ENCODE measurements at regions not wholly inside any gene's neighbourhood (a gene's known extent, or its start where the extent isn't known, plus 50 kb on each side); places are given as distances from the start of the nearest gene placed in this dataset.

DNA sequence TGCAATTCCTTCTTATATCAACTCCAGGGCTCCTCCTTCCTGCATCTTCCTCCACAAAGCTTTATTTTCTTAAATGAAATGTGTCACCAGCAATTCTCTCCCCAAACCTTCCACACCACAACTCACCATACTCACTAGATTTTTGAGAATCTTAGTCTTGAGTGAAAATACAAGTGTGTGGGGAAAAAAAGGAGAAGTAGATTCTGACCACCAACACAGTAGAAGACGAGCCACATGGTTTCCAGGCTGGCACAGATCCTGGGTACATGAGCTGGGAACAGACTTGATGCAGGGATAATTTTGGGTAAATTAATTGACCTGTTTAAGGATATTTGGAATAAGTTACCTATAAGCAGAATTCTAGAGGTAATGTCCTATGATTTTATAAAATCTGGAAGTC lies 72.8 kb upstream of the KCNJ15 start:
- ATAC-seq (no peak), DNase-seq (no peak)
- Mint-ChIP-seq H3K27me3 (no peaks in the 10 kb centered on the region), H3K4me1 (no peaks in the 10 kb centered on the region), H3K36me3 (no peaks in the 10 kb centered on the region), H3K9me3 (ENCODE audit: low read depth) (no peaks in the 10 kb centered on the region), H3K4me3 (no peak overlapping the region), H3K27ac (no peak overlapping the region)
- CTCF ChIA-PET: no interaction called here

DNA sequence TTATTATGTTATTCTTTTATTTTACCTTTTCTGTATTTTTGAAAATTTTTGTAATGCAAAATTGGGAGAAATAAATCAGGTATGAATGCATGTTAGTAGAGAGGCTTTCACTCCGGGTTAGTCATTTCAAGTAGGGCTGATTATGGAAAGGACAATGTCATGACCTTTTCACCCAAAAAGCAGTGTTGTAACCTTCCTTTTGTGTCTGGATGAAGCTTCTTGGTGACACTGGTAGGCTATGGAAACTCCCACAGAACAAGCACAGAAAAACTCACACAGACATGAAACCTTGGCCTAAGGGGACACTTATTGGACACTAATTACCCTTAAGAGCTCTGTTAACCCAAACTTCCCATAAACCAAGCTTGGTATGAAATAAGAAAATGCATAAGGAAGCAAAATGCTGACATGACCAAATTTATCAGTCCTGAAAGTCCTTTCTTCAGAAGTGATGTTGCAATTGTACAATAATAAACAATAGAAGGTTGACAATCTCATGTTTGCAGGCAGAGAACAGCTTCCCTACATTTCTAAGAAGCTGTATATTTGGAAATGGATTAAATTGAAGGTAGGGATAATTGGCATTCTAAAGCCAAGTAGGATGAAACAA lies 70.0 kb upstream of the KCNJ15 start:
- Mint-ChIP-seq H3K4me1 (no peaks in the 10 kb centered on the region), H3K9me3 (ENCODE audit: low read depth) (peaks cover 3% of the 10 kb centered on the region), H3K36me3 (no peaks in the 10 kb centered on the region), H3K4me3 (no peak overlapping the region), H3K27me3 (no peaks in the 10 kb centered on the region), H3K27ac (no peak overlapping the region)
- CTCF ChIA-PET: no interaction called here
- no peak for ATAC-seq
- DNase-seq: no peak

DNA sequence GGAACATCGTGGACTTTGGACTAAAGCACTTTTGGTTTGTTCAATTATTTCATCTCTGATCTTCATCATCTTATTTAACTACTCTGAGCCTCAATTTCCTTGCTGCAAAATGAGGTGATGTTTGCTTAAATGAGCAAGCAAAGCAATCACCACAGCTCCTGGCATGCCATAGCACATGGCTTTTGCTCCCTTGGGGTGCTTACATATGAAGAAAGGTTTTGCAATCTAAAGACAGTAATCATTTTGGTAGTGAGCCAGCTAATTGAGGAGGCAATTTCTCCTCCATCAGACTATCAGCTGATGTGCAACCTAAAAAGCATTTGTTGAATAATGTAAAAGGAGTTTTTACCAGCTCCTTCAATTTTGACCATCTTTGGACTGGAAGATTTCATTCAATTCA lies 68.8 kb upstream of the KCNJ15 start:
- H3K4me3 Mint-ChIP-seq: no peak overlapping the region
- peaks cover 3% of the 10 kb centered on the region for H3K9me3 Mint-ChIP-seq (ENCODE audit: low read depth)
- H3K4me1 Mint-ChIP-seq: no peaks in the 10 kb centered on the region
- ATAC-seq (no peak), DNase-seq (no peak)
- CTCF ChIA-PET: no interaction called here
- H3K36me3 Mint-ChIP-seq: no peaks in the 10 kb centered on the region
- H3K27ac Mint-ChIP-seq: no peak overlapping the region
- no peaks in the 10 kb centered on the region for H3K27me3 Mint-ChIP-seq

DNA sequence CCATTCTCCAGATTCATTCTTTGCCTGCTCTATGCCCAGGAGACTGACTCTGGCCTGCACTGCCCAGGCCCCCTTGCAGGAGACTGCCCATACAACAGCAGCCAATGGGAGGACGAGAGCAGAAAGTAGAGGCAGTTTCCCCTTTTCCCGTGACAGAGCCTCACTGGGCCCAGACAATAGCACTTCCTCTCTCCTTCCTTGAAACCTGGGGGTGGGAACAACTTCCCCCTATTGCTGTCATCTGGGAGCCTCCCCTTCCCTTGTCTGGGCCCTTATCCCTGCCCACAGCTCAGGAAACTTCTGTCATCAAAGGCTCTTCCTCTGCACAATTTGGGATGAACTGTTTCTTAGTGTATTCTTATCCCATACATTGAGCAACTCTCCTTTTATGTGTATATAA lies 60.8 kb upstream of the KCNJ15 start:
- CTCF ChIA-PET: no interaction called here
- peaks cover 4% of the 10 kb centered on the region for H3K27me3 Mint-ChIP-seq
- DNase-seq: no peak
- no peaks in the 10 kb centered on the region for H3K36me3 Mint-ChIP-seq
- H3K4me3 Mint-ChIP-seq: no peak overlapping the region
- H3K27ac Mint-ChIP-seq: no peak overlapping the region
- no peaks in the 10 kb centered on the region for H3K4me1 Mint-ChIP-seq
- ATAC-seq: no peak
- peaks cover 9% of the 10 kb centered on the region for H3K9me3 Mint-ChIP-seq (ENCODE audit: low read depth)

DNA sequence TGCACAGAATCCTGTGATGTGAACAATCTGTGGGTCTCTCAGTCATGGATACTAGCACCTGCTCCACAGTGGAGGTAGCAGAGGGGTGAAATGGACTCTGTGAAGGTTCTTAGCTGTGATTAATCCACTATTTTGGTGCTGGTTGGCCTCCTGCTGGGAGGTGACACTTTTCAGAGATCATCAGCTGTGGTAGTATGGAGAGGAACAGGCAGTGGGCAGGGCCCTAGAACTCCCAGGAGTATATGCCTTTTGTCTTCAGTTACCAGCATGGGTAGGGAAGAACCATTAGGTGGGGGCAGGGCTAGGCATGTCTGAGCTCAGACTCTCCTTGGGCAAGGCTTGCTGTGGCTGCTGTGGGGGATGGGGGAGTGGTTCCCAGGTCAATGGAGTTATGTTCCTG lies 54.0 kb upstream of the KCNJ15 start:
- DNase-seq (no peak), ATAC-seq (no peak)
- Mint-ChIP-seq H3K4me1 (no peaks in the 10 kb centered on the region), H3K27me3 (peaks cover 4% of the 10 kb centered on the region), H3K9me3 (ENCODE audit: low read depth) (no peaks in the 10 kb centered on the region), H3K27ac (no peak overlapping the region), H3K4me3 (no peak overlapping the region), H3K36me3 (no peaks in the 10 kb centered on the region)
- CTCF ChIA-PET: no interaction called here

DNA sequence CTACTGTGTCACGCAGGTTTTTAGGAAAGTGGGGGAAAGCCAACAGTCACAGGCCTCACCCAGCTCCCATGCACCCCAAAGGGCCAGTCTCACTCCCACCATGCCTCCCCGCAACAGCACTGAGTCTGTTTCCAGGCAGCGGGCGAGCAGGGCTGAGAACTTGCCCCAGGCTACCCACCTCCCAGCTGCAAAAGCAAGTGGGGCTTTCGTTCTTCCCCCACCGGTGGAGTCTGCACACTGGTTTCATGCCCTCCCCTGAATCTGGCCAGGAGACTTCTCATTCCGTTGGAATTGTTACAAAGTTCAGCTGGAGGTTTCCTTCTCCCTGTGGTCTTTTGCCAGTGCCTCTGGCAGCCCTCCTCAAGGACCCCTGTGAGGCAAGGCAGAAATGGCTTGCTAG lies 53.6 kb upstream of the KCNJ15 start:
- Mint-ChIP-seq H3K9me3 (ENCODE audit: low read depth) (no peaks in the 10 kb centered on the region), H3K27me3 (peaks cover 4% of the 10 kb centered on the region), H3K36me3 (no peaks in the 10 kb centered on the region), H3K4me3 (no peak overlapping the region), H3K4me1 (no peaks in the 10 kb centered on the region), H3K27ac (no peak overlapping the region)
- ATAC-seq (no peak), DNase-seq (no peak)
- CTCF ChIA-PET: no interaction called here

DNA sequence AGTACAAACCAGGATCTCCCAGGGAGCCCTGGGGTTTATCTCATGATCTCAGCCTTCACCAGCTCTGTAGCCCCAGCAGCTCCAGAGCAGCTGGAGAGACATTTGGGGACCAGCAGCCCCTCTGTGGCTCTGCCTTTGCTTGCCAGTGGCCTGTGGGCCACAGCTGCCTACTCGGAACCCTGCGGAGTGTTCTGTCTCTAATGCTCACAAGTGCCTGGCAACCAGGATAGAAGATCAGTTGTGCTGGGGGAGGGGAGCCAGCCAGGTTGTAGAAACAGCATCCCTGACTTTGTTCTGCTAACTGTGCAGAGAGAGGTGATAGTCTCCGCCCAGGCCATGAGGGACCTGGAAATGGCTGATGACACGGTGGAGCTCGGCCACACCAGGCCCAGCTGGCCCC lies 50.9 kb upstream of the KCNJ15 start:
- ATAC-seq: no peak
- no peak for DNase-seq
- H3K9me3 Mint-ChIP-seq (ENCODE audit: low read depth): no peaks in the 10 kb centered on the region
- no peak overlapping the region for H3K4me3 Mint-ChIP-seq
- CTCF ChIA-PET: no interaction called here
- H3K27ac Mint-ChIP-seq: no peak overlapping the region
- H3K36me3 Mint-ChIP-seq: no peaks in the 10 kb centered on the region
- H3K27me3 Mint-ChIP-seq: no peaks in the 10 kb centered on the region
- no peaks in the 10 kb centered on the region for H3K4me1 Mint-ChIP-seq

DNA sequence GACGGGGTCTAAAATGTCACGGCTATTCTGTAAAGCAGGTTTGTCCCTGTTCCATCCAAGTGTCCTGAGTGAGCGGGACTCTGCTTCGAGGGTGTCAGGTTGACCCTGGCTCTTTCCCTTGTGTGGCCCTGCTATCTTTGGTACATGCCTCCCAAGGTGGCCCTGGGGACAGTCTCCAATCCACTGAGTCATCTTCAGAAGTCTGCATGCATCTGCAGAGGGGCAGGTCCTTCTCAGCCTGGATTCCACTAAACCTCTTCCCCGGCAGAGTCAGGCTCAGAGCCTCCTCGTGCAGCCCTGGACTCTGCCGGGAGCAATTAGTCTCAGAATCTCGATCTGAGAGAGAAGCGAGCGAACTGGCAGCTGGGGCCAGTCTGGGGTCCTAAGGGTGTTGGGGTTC lies 50.1 kb upstream of the KCNJ15 start:
- H3K36me3 Mint-ChIP-seq: no peaks in the 10 kb centered on the region
- H3K9me3 Mint-ChIP-seq (ENCODE audit: low read depth): no peaks in the 10 kb centered on the region
- H3K4me1 Mint-ChIP-seq: no peaks in the 10 kb centered on the region
- CTCF ChIA-PET: no interaction called here
- H3K27ac Mint-ChIP-seq: no peak overlapping the region
- H3K27me3 Mint-ChIP-seq: no peaks in the 10 kb centered on the region
- ATAC-seq: no peak
- H3K4me3 Mint-ChIP-seq: no peak overlapping the region
- no peak for DNase-seq
